Naive thymus-derived CD8-positive, alpha-beta T cell (primary cell): ENCODE measurements at regions not wholly inside any gene's neighbourhood (a gene's known extent, or its start where the extent isn't known, plus 50 kb on each side); places are given as distances from the start of the nearest gene placed in this dataset.
A peak's percentile ranks its signal among the peaks of the same experiment; 100 is the strongest.

Experiments used
- ATAC-seq, 2 donors: fragments of 150-1000 bp; cut with Tn5 transposase in 1 of 2; sonication (Bioruptor Pico), chemical (Tn5 transposase) in 1 of 2; 1 replicate in 1 of 2; 2 replicates in 1 of 2; pipeline ENCODE4 v1.10.0; 2021; ENCODE audit warnings: mild to moderate bottlenecking in 2 of 2, moderate library complexity in 2 of 2
- POLR2A ChIA-PET: fragments of 350-600 bp; sonication (Branson Sonifier 250); formaldehyde crosslinking; loops from one replicate; lab custom pipeline; 2021; ENCODE audit warnings: antibody characterized with exemption; lab: Charles Lee
- DNase-seq, 10 donors: peaks; one replicate each; pipeline versions ENCODE4 v3.0.0 to v3.0.0-alpha.2; 2020 to 2022
- H3K27ac Mint-ChIP-seq, 10 donors: one replicate each; pipeline ENCODE4 v1.8.0; 2020 to 2022; ENCODE audit warnings: mild to moderate bottlenecking in 10 of 10, mixed read lengths in 10 of 10, moderate library complexity in 4 of 10, inconsistent platforms in 1 of 10
- H3K27me3 Mint-ChIP-seq, 5 donors: one replicate each; pipeline ENCODE4 v1.8.0; 2021 to 2022; ENCODE audit warnings: mixed read lengths in 5 of 5
- H3K36me3 Mint-ChIP-seq, 3 donors: one replicate each; pipeline ENCODE4 v1.8.0; 2020 to 2022; ENCODE audit warnings: mixed read lengths in 3 of 3, mild to moderate bottlenecking in 2 of 3, inconsistent platforms in 1 of 3
- H3K4me1 Mint-ChIP-seq, 4 donors: one replicate each; pipeline ENCODE4 v1.8.0; 2021 to 2022; ENCODE audit warnings: mixed read lengths in 4 of 4
- H3K4me3 Mint-ChIP-seq, 10 donors: one replicate each; pipeline ENCODE4 v1.8.0; 2020 to 2022; ENCODE audit warnings: mild to moderate bottlenecking in 10 of 10, mixed read lengths in 10 of 10, moderate library complexity in 6 of 10, inconsistent platforms in 1 of 10
- H3K9me3 Mint-ChIP-seq, 9 donors: one replicate each; pipeline ENCODE4 v1.8.0; 2020 to 2022; ENCODE audit warnings: mixed read lengths in 9 of 9, mild to moderate bottlenecking in 3 of 9, inconsistent platforms in 1 of 9, moderate library complexity in 1 of 9

DNA sequence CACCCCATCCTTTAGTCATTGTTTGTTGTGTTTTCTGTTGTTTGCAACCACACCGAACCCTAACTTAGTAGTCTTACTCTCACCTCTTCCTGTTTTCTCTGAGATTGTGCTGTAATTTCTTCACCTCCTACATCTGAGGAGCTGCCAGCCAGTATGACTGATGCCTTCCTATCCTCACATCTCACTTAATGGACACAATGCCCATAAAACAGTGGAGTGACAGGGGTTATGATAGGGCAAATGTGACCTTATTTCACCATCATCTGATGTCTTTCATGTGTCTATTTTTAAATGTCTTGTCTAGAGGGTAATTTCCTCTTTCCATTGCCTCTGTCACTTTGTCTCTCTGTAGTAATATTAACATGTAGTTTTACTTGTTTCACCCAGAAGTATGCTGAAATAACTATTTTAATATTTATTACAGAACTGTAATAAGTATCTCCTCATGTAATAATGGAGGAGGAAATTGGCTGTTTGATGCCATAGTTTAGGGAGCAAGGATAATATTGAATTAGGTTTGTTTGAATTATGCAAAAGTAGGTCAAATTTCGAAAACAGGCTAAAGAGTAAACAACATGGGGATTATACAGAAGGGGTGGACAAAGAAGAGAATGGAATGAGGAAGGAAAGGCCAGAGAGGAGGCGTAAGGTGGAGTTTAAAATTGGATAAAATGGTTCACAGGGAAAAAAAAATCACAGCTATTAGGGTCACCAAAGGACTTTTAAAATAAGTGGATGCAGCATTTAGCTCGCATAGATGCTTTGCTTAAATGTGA, 103.5 kb upstream of the SPRY2 start:
- Mint-ChIP-seq H3K36me3 (no peaks in the 10 kb centered on the region), H3K27ac (no peak overlapping the region), H3K9me3 (no peaks in the 10 kb centered on the region), H3K4me1 (peaks cover 0 to 38% (median under 1%) of the 10 kb centered on the region in 4 donors), H3K4me3 (no peak overlapping the region), H3K27me3 (peaks cover 0 to 2% (median 0%) of the 10 kb centered on the region in 5 donors)
- POLR2A ChIA-PET, result no interaction called here
- ATAC-seq (no peak), DNase-seq (no peak)

DNA sequence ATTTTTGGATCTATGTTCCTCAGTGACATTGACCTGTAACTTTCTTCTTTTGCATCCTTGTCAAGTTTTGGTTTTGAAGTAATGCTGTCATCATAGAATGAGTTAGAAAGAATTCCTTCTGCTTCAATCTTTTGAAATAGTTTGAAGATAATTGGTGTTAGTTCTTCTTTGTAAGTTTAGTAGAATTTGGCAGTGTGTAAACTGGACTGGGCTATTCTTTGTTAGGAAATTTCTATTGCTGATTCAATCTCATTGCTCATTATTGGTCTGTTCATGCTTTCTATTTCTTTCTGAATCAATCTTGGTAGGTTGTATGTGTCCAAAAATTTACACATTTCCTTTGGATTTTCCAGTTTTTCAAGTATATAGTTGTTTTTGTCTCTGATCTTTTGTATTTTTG, 101.7 kb upstream of the SPRY2 start:
- H3K4me3 Mint-ChIP-seq, result no peak overlapping the region
- DNase-seq (no peak), ATAC-seq (no peak)
- H3K27ac Mint-ChIP-seq, result no peak overlapping the region
- peaks cover 0 to 29% (median under 1%) of the 10 kb centered on the region in 4 donors for H3K4me1 Mint-ChIP-seq
- POLR2A ChIA-PET, result no interaction called here
- no peaks in the 10 kb centered on the region for H3K9me3 Mint-ChIP-seq
- no peaks in the 10 kb centered on the region for H3K27me3 Mint-ChIP-seq
- H3K36me3 Mint-ChIP-seq, result no peaks in the 10 kb centered on the region

DNA sequence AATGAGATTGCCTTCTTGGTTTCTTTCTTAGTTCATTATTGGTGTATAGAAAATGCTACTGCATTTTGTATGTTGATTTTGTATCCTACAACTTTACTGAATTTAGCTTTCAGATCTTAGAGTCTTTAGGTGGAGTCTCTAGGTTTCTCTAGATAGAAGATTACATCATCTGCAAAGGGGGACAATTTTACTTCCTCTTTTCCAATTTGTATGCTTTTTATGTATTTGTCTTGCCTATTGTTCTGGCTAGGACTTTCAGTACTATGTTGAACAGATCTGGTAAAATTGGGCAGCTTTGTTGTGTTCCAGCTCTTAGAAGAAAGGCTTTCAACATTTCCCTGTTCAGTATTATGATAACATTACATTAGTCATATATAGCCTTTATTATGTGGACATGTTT, 101.0 kb upstream of the SPRY2 start:
- no peak overlapping the region for H3K4me3 Mint-ChIP-seq
- no peak for ATAC-seq
- H3K27me3 Mint-ChIP-seq, result no peaks in the 10 kb centered on the region
- H3K9me3 Mint-ChIP-seq, result no peaks in the 10 kb centered on the region
- POLR2A ChIA-PET, result no interaction called here
- H3K27ac Mint-ChIP-seq, result no peak overlapping the region
- DNase-seq, result no peak
- peaks cover 0 to 29% (median under 1%) of the 10 kb centered on the region in 4 donors for H3K4me1 Mint-ChIP-seq
- H3K36me3 Mint-ChIP-seq, result no peaks in the 10 kb centered on the region

DNA sequence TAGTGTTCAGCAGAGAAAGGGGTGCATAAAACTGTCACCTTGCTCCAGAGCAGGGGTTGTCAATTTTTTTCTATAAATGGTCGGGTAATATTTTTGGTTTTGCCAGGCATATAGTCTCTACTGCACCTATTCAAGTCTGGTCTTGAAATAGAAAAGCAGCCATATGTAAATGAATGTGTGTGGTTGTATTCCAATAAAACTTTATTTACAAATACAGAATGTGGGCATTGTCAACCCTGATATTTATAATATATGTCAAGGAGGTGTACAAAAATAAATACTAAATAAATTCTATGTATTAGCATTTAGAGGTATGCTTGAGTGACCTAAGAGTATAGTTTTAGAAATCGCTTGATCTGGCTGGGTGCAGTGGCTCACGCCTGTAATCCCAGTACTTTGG, 97.6 kb upstream of the SPRY2 start:
- DNase-seq (no peak), ATAC-seq (no peak)
- H3K9me3 Mint-ChIP-seq, result peaks cover 0 to 7% (median 0%) of the 10 kb centered on the region in 9 donors
- POLR2A ChIA-PET, result no interaction called here
- H3K4me3 Mint-ChIP-seq, result no peak overlapping the region
- peaks cover 0 to 4% (median 0%) of the 10 kb centered on the region in 5 donors for H3K27me3 Mint-ChIP-seq
- peaks cover 0 to 14% (median 0%) of the 10 kb centered on the region in 4 donors for H3K4me1 Mint-ChIP-seq
- no peak overlapping the region for H3K27ac Mint-ChIP-seq
- H3K36me3 Mint-ChIP-seq, result peaks cover 0 to 2% (median 0%) of the 10 kb centered on the region in 3 donors

GRCh38 chr13:80437231-80437630, 96.3 kb upstream of the SPRY2 start:
- ATAC-seq (no peak), DNase-seq (no peak)
- H3K4me3 Mint-ChIP-seq, result no peak overlapping the region
- POLR2A ChIA-PET, result no interaction called here
- peaks cover 0 to 2% (median 0%) of the 10 kb centered on the region in 3 donors for H3K36me3 Mint-ChIP-seq
- H3K27ac Mint-ChIP-seq, result no peak overlapping the region
- H3K27me3 Mint-ChIP-seq, result peaks cover 0 to 5% (median 0%) of the 10 kb centered on the region in 5 donors
- H3K4me1 Mint-ChIP-seq, result peaks cover 0 to 6% (median 0%) of the 10 kb centered on the region in 4 donors
- peaks cover 0 to 7% (median 0%) of the 10 kb centered on the region in 9 donors for H3K9me3 Mint-ChIP-seq

DNA sequence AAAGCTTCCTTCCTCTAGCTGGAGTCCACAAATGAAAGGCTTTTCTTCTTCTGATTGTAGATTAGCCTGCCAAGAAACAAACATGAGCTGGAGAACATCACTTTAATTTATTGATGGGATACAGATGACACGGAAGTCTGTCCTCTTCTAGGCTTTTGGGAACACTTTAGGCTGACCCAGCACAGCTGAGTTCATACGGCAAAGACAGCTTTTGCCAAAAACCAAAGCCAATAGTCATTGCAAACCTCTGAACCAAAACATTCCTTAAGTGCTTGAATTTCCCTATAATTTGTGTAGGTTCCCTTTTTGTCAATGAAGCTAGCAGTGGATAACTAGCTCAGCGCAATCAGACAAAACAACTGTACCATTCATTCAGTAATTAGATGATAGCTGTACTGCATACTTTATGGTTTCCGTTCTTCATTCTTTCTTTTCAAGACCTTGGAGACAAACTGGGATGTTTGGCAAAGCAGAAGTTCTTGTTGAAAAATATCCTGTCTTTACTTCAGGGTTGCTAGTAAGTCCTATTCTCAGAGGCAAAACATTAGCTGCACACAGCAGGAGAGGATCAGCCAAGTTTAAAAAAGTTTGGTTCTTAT, 95.7 kb upstream of the SPRY2 start:
- peaks cover 0 to 2% (median 0%) of the 10 kb centered on the region in 3 donors for H3K36me3 Mint-ChIP-seq
- no peak overlapping the region for H3K27ac Mint-ChIP-seq
- peaks cover 0 to 7% (median 0%) of the 10 kb centered on the region in 9 donors for H3K9me3 Mint-ChIP-seq
- ATAC-seq, result no peak
- H3K4me3 Mint-ChIP-seq, result no peak overlapping the region
- no peak for DNase-seq
- H3K4me1 Mint-ChIP-seq, result peaks cover 0 to under 1% (median 0%) of the 10 kb centered on the region in 4 donors
- POLR2A ChIA-PET, result no interaction called here
- H3K27me3 Mint-ChIP-seq, result peaks cover 0 to 5% (median 0%) of the 10 kb centered on the region in 5 donors

- Mint-ChIP-seq H3K4me3 (no peak overlapping the region), H3K9me3 (peaks cover 0 to 4% (median 0%) of the 10 kb centered on the region in 9 donors), H3K27ac (no peak overlapping the region), H3K4me1 (no peaks in the 10 kb centered on the region), H3K27me3 (peaks cover 0 to 6% (median 0%) of the 10 kb centered on the region in 5 donors), H3K36me3 (peaks cover 0 to 2% (median 0%) of the 10 kb centered on the region in 3 donors)
- DNase-seq, result no peak
- no peak for ATAC-seq
- POLR2A ChIA-PET, result no interaction called here
Observed at GRCh38 chr13:80430561-80430960, 89.6 kb upstream of the SPRY2 start.

DNA sequence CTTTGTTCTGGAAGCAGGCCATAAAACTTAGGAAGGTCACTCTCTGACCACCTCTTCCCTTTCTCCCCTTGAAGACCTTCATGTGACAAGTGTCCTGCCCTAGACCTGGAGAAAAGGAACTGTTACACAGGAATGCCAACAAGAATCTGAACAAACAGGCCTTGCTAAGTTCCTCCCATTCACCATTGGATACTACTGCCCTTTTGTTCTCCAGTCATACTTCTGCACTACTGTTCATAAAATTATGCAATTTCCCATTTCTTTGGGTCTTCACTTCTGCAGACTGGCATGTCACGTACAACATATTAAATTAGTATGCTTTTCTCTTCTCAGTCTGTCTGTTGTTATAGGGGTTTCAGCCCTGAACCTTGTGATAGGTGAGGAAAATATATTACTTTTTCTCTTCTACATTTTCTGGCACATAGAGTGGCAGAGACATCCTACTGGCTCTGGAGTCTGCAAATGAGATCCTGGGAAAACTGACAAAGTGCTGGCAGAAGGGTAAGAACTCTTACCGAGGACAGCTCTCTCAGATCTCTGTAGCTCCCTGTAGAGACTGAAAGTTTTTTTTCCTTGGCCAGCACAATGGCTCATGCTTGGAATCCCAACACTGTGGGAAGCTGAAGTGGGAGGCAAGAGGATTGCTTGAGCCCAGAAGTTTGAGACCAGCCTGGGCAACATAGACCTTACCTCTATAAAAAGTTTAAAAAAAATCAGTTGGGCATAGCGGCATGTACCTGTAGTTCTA, 87.6 kb upstream of the SPRY2 start:
- H3K9me3 Mint-ChIP-seq, result peaks cover 0 to 12% (median 8%) of the 10 kb centered on the region in 9 donors

DNA sequence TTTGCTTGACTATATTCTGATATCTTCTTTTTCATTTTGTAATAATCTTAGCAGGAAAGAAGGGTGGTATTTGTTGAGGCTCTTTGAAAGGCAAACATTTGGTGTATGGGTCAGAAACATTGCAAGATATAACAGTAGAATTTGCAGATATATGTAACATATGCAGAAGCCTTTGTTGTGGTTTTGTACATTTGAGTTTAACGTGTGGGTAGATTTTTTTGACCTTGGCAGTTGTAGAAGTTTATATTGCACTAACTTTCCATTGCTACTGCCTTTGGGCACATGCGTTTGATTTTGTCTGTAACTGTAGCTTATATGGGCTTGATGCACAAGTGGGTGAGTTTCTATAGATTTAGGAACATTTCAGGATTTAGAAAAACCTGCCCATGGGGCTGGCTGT, 78.5 kb upstream of the SPRY2 start:
- DNase-seq, result no peak
- POLR2A ChIA-PET, result no interaction called here
- H3K9me3 Mint-ChIP-seq, result peaks cover 7 to 34% (median 12%) of the 10 kb centered on the region in 9 donors
- no peak for ATAC-seq
- no peak overlapping the region for H3K4me3 Mint-ChIP-seq
- H3K27me3 Mint-ChIP-seq, result peaks cover 0 to 4% (median 0%) of the 10 kb centered on the region in 5 donors
- no peak overlapping the region for H3K27ac Mint-ChIP-seq
- peaks cover 0 to 7% (median 0%) of the 10 kb centered on the region in 3 donors for H3K36me3 Mint-ChIP-seq
- peaks cover 0 to 6% (median under 1%) of the 10 kb centered on the region in 4 donors for H3K4me1 Mint-ChIP-seq

More for the DNA sequence above, 87.6 kb upstream of the SPRY2 start:
- H3K27me3 Mint-ChIP-seq, result peaks cover 0 to 12% (median 0%) of the 10 kb centered on the region in 5 donors
- peaks cover 0 to 2% (median 0%) of the 10 kb centered on the region in 4 donors for H3K4me1 Mint-ChIP-seq
- POLR2A ChIA-PET, result no interaction called here
- peaks cover 0 to 11% (median 0%) of the 10 kb centered on the region in 3 donors for H3K36me3 Mint-ChIP-seq
- H3K27ac Mint-ChIP-seq, result no peak overlapping the region
- no peak for ATAC-seq
- no peak overlapping the region for H3K4me3 Mint-ChIP-seq
- DNase-seq, result no peak

- Mint-ChIP-seq H3K9me3 (peaks cover 0 to 23% (median 3%) of the 10 kb centered on the region in 9 donors), H3K27me3 (no peaks in the 10 kb centered on the region), H3K4me3 (no peak overlapping the region), H3K4me1 (peaks cover 0 to 12% (median 0%) of the 10 kb centered on the region in 4 donors), H3K27ac (no peak overlapping the region), H3K36me3 (no peaks in the 10 kb centered on the region)
- no peak for ATAC-seq
- DNase-seq, result no peak
- POLR2A ChIA-PET, result no interaction called here
Observed at GRCh38 chr13:80413611-80414010, 72.7 kb upstream of the SPRY2 start.

DNA sequence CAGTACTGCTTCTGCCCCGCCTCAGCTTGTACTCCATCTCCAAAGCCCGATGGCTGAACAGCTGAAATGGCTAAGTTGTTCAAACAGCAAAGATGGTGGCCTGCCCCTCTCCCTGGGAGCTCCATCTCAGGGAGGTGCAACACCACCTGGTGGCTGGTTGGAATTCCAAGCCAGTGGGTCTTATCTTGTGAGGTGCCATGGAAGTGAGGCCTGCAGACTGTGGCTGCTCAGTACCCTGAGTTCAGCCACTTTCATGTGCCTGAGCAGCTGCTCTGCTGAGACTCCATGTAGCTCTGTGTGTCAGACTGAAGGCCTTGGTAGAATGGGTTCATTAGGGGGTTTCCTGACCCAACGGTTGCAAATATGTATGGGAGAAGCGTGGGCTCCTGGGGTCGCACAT, 67.3 kb upstream of the SPRY2 start:
- ATAC-seq (no peak), DNase-seq (no peak)
- Mint-ChIP-seq H3K27me3 (no peaks in the 10 kb centered on the region), H3K36me3 (peaks cover 0 to 12% (median 7%) of the 10 kb centered on the region in 3 donors), H3K4me3 (no peak overlapping the region), H3K4me1 (peaks cover 0 to 9% (median 0%) of the 10 kb centered on the region in 4 donors), H3K27ac (no peak overlapping the region), H3K9me3 (peaks cover 0 to 36% (median 11%) of the 10 kb centered on the region in 9 donors)
- POLR2A ChIA-PET, result no interaction called here

GRCh38 chr13:80400865-80401426, 60.0 kb upstream of the SPRY2 start:
- H3K4me3 Mint-ChIP-seq, result peak overlapping the region in 4 of 10 donors; percentile 14 to 40 (median 18)
- H3K9me3 Mint-ChIP-seq, result peaks cover 0 to 23% (median 11%) of the 10 kb centered on the region in 9 donors
- ATAC-seq, result no peak
- no peak for DNase-seq
- peaks cover 0 to 8% (median 7%) of the 10 kb centered on the region in 3 donors for H3K36me3 Mint-ChIP-seq
- H3K4me1 Mint-ChIP-seq, result peaks cover 2 to 37% (median 30%) of the 10 kb centered on the region in 4 donors
- peak overlapping the region in 1 of 10 donors; percentile 14 for H3K27ac Mint-ChIP-seq
- no peaks in the 10 kb centered on the region for H3K27me3 Mint-ChIP-seq
- POLR2A ChIA-PET, result no interaction called here
